Thyroid gland (tissue), 4 donors: ENCODE measurements at regions not wholly inside any gene's neighbourhood (a gene's known extent, or its start where the extent isn't known, plus 50 kb on each side); places are given as distances from the start of the nearest gene placed in this dataset.

Experiments used
- DNase-seq, 2 donors: peaks; one replicate each; pipeline ENCODE4 v3.0.0-alpha.2; 2019
- H3K27ac ChIP-seq, 3 donors: fragments of 200-600 bp; sonication (generic); 1 replicate in 2 of 3; 2 replicates in 1 of 3; pipeline ENCODE4 v1.5.1; 2016 to 2019; ENCODE audit warnings: mild to moderate bottlenecking in 1 of 3, moderate library complexity in 1 of 3
- H3K27me3 ChIP-seq: fragments of 200-600 bp; sonication (generic); one replicate; pipeline ENCODE4 v1.5.1; 2019
- H3K36me3 ChIP-seq, 2 donors: fragments of 200-600 bp; sonication (generic); one replicate each; pipeline ENCODE4 v1.5.1; 2016 to 2019
- H3K4me1 ChIP-seq, 2 donors: fragments of 200-600 bp; sonication (generic); one replicate each; pipeline ENCODE4 v1.5.1; 2017 to 2019
- H3K4me3 ChIP-seq, 3 donors: fragments of 200-600 bp; sonication (generic); replicated peaks in 1 of 3; 1 replicate in 2 of 3; 2 replicates in 1 of 3; pipeline ENCODE4 v1.5.1; 2016; ENCODE audit warnings: mild to moderate bottlenecking in 1 of 3
- H3K9me3 ChIP-seq: fragments of 200-600 bp; sonication (generic); one replicate; pipeline ENCODE4 v1.5.1; 2017
- CTCF ChIP-seq, 6 experiments: fragments of 200-600 bp in 3 of 6; fragments of 450-650 bp in 3 of 6; sonication (generic) in 3 of 6; IDR thresholded peaks; one replicate each; pipeline ENCODE4 v1.5.1; 2016 to 2019; ENCODE audit warnings: antibody characterized with exemption in 6 of 6, mild to moderate bottlenecking in 2 of 6, inconsistent platforms in 1 of 6, moderate library complexity in 1 of 6
- POLR2A ChIP-seq, 2 donors: fragments of 450-650 bp; IDR thresholded peaks; one replicate each; pipeline ENCODE4 v1.6.1; 2017; ENCODE audit warnings: antibody characterized with exemption in 2 of 2, mild to moderate bottlenecking in 2 of 2, moderate library complexity in 1 of 2
- WGBS, 2 donors: methylation state at CpG; one replicate each; pipeline ENCODE4 v1.1.5; 2017; 5-methylcytosine and 5-hydroxymethylcytosine counted together
- intact Hi-C: fragments of 100-400 bp; cut with DNase I; formaldehyde crosslinking; loops from one replicate; pipeline ENCODE4 v1.15.1; 2023

GRCh38 chr9:89878003-89878411, 273.2 kb downstream of the GADD45G start:
- intact Hi-C loops: no loop called here
- no peaks in the 10 kb centered on the region for H3K9me3 ChIP-seq
- TF ChIP-seq POLR2A (IDR thresholded peaks at IDR 0.05) (no peak), CTCF (IDR thresholded peaks at IDR 0.05) (no peak)
- H3K4me1 ChIP-seq: peaks cover 0 to 6% of the 10 kb centered on the region in 2 donors
- H3K27ac ChIP-seq: no peak overlapping the region
- DNase-seq: no peak
- no peak overlapping the region for H3K4me3 ChIP-seq
- H3K27me3 ChIP-seq: no peaks in the 10 kb centered on the region
- 98% methylated on average over 5 of the region's 5 CpGs for WGBS, 2 donors
- H3K36me3 ChIP-seq: no peaks in the 10 kb centered on the region

GRCh38 chr9:89878687-89879086, 273.9 kb downstream of the GADD45G start:
- Histone ChIP-seq H3K27me3 (no peaks in the 10 kb centered on the region), H3K36me3 (no peaks in the 10 kb centered on the region), H3K27ac (no peak overlapping the region), H3K9me3 (no peaks in the 10 kb centered on the region), H3K4me3 (no peak overlapping the region), H3K4me1 (peaks cover 0 to 6% of the 10 kb centered on the region in 2 donors)
- no peak for TF ChIP-seq CTCF (IDR thresholded peaks at IDR 0.05)
- intact Hi-C loops: no loop called here
- peak; percentile 18 to 21 for DNase-seq
- WGBS, 2 donors: 74 to 78% methylated on average over 6 of the region's 6 CpGs

- 82 to 92% methylated on average over 6 of the region's 6 CpGs for WGBS, 2 donors
- Histone ChIP-seq H3K4me3 (no peak overlapping the region), H3K4me1 (peaks cover 0 to 6% of the 10 kb centered on the region in 2 donors), H3K36me3 (no peaks in the 10 kb centered on the region), H3K9me3 (no peaks in the 10 kb centered on the region), H3K27ac (no peak overlapping the region), H3K27me3 (no peaks in the 10 kb centered on the region)
- intact Hi-C loops: no loop called here
- no peak for DNase-seq
- no peak for TF ChIP-seq POLR2A (IDR thresholded peaks at IDR 0.05)
- no peak for TF ChIP-seq CTCF (IDR thresholded peaks at IDR 0.05)
These were observed 274.5 kb downstream of the GADD45G start for GRCh38 chr9:89879276-89879675.

GRCh38 chr9:89879701-89880100, 274.9 kb downstream of the GADD45G start:
- no peaks in the 10 kb centered on the region for H3K27me3 ChIP-seq
- WGBS, 2 donors: 81 to 84% methylated on average over 7 to 8 of the region's 8 CpGs
- no peak for DNase-seq
- no peaks in the 10 kb centered on the region for H3K9me3 ChIP-seq
- H3K4me1 ChIP-seq: peaks cover 0 to 3% of the 10 kb centered on the region in 2 donors
- intact Hi-C loops: no loop called here
- TF ChIP-seq POLR2A (IDR thresholded peaks at IDR 0.05): no peak
- no peak for TF ChIP-seq CTCF (IDR thresholded peaks at IDR 0.05)
- no peaks in the 10 kb centered on the region for H3K36me3 ChIP-seq
- no peak overlapping the region for H3K27ac ChIP-seq
- no peak overlapping the region for H3K4me3 ChIP-seq

GRCh38 chr9:89880161-89880560, 275.3 kb downstream of the GADD45G start:
- WGBS, 2 donors: 91 to 94% methylated on average over 8 to 11 of the region's 11 CpGs
- H3K4me3 ChIP-seq: no peak overlapping the region
- TF ChIP-seq POLR2A (IDR thresholded peaks at IDR 0.05): no peak
- no peak for TF ChIP-seq CTCF (IDR thresholded peaks at IDR 0.05)
- intact Hi-C loops: no loop called here
- DNase-seq: no peak
- H3K27ac ChIP-seq: no peak overlapping the region
- no peaks in the 10 kb centered on the region for H3K4me1 ChIP-seq
- H3K27me3 ChIP-seq: no peaks in the 10 kb centered on the region
- no peaks in the 10 kb centered on the region for H3K36me3 ChIP-seq
- no peaks in the 10 kb centered on the region for H3K9me3 ChIP-seq
